HG02840 (cell line): ENCODE measurements at regions not wholly inside any gene's neighbourhood (a gene's known extent, or its start where the extent isn't known, plus 50 kb on each side); places are given as distances from the start of the nearest gene placed in this dataset.
"Not testable (repeated sequence)": the region's sequence is repeated elsewhere in the genome, so short reads cannot be mapped to it uniquely, and the experiment has no call there.

Experiments used
- ATAC-seq: cut with Tn5 transposase; IDR thresholded peaks from one replicate; pipeline ENCODE4 v1.9.1; 2021; ENCODE audit warnings: mild to moderate bottlenecking, moderate library complexity, moderate number of reproducible peaks; ENCODE audit not compliant: unreplicated experiment, low FRiP score

GRCh38 chr3:195635262-195635873, 51.6 kb upstream of the APOD start:
- not testable (repeated sequence) for ATAC-seq

GRCh38 chr3:195634426-195635261, 50.9 kb upstream of the APOD start:
- peak; percentile 85 for ATAC-seq
